ENCODE measurements at regions not wholly inside any gene's neighbourhood (a gene's known extent, or its start where the extent isn't known, plus 50 kb on each side); places are given as distances from the start of the nearest gene placed in this dataset.

DNA sequence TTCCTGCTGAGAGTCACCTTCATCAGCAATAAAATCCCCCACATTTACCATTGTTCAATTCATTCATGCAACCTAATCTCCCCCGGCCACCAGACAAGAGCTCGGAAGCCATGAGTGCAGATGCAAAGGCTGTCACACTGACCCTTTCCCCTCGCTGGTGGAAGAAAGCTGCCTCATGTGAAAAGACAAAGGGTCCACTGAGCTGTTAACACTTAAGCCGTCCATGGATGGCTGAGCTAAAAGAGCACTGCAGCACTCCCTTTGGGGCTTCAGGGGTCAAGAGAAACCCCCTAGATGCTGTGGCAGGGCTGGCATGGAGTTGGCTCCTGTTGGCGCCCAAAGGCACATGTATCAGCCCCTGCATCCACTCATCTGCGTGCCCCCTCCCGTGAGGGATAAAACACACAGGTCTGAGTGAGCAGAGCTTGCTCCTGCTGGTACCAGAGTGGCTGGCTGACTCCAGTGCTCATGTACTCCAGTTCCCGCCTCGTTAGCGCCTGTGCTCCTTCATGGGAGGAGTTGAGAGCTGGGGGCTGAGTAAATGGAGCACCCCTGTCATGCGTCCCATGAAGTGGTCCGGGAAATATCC, 216.5 kb downstream of the PDHA2 start:
- CTCF ChIA-PET (ENCODE audit: unreplicated experiment): no interaction called here

GRCh38 chr4:96063639-96064038, 223.7 kb downstream of the PDHA2 start:
- intact Hi-C loops (cut with micrococcal nuclease; ENCODE audit: unreplicated experiment): no loop called here
- no peaks in the 10 kb centered on the region for H3K4me1 ChIP-seq (ENCODE audit: insufficient read depth, low read length, poor library complexity, severe bottlenecking)
- BruUV-seq (replicated peaks): no TSS peak

More for the DNA sequence above, 216.5 kb downstream of the PDHA2 start:
- TF ChIP-seq CTCF (conservative IDR thresholded peaks at IDR 0.05; ENCODE audit: low read length) (no peak), EZH2phosphoT487 (IDR thresholded peaks at IDR 0.05; ENCODE audit: borderline replicate concordance, low read depth, low read length) (no peak)
- H3K4me2 ChIP-seq (ENCODE audit: low read length): no peak overlapping the region
- POLR2A ChIA-PET: no interaction called here
- no peak overlapping the region for H3K4me3 ChIP-seq (ENCODE audit: low read depth, low read length, poor library complexity, severe bottlenecking)
- H3K4me1 ChIP-seq (ENCODE audit: insufficient read depth, low read length, poor library complexity, severe bottlenecking): no peaks in the 10 kb centered on the region
- no peaks in the 10 kb centered on the region for H3K9me2 ChIP-seq (ENCODE audit: insufficient read depth, low read length)
- no peaks in the 10 kb centered on the region for H3K79me2 ChIP-seq (ENCODE audit: insufficient read depth, low read depth, low read length)
- DNase-seq (ENCODE audit: low spot score): no peak
- no peaks in the 10 kb centered on the region for H3K36me3 ChIP-seq (ENCODE audit: insufficient read depth, low read length)
- H2AFZ ChIP-seq (ENCODE audit: low read length): no peak overlapping the region
- no peaks in the 10 kb centered on the region for H4K20me1 ChIP-seq (ENCODE audit: insufficient read depth, low read length)
- no peak overlapping the region for H3K27ac ChIP-seq (ENCODE audit: low read depth, low read length, poor library complexity, severe bottlenecking)
- no peaks in the 10 kb centered on the region for H3K9me3 ChIP-seq (ENCODE audit: low read length)
- no TSS peak for BruUV-seq (replicated peaks)
- intact Hi-C loops (cut with micrococcal nuclease; ENCODE audit: unreplicated experiment): no loop called here

More at GRCh38 chr4:96063639-96064038, 223.7 kb downstream of the PDHA2 start:
- Histone ChIP-seq H4K20me1 (ENCODE audit: insufficient read depth, low read length) (no peaks in the 10 kb centered on the region), H3K27ac (ENCODE audit: low read depth, low read length, poor library complexity, severe bottlenecking) (no peak overlapping the region), H3K79me2 (ENCODE audit: insufficient read depth, low read depth, low read length) (no peaks in the 10 kb centered on the region), H3K4me2 (ENCODE audit: low read length) (no peak overlapping the region), H3K4me3 (ENCODE audit: low read depth, low read length, poor library complexity, severe bottlenecking) (no peak overlapping the region), H3K9me2 (ENCODE audit: insufficient read depth, low read length) (no peaks in the 10 kb centered on the region), H2AFZ (ENCODE audit: low read length) (no peak overlapping the region), H3K36me3 (ENCODE audit: insufficient read depth, low read length) (no peaks in the 10 kb centered on the region), H3K9me3 (ENCODE audit: low read length) (no peaks in the 10 kb centered on the region)
- TF ChIP-seq EZH2phosphoT487 (IDR thresholded peaks at IDR 0.05; ENCODE audit: borderline replicate concordance, low read depth, low read length) (no peak), CTCF (conservative IDR thresholded peaks at IDR 0.05; ENCODE audit: low read length) (no peak)
- no peak for DNase-seq (ENCODE audit: low spot score)
- CTCF ChIA-PET (ENCODE audit: unreplicated experiment): no interaction called here
- POLR2A ChIA-PET: no interaction called here

Data from OCI-LY7 (cell line).